Keratinocyte (primary cell): ENCODE measurements at regions not wholly inside any gene's neighbourhood (a gene's known extent, or its start where the extent isn't known, plus 50 kb on each side); places are given as distances from the start of the nearest gene placed in this dataset.

ENCODE experiments used
- DNase-seq: peaks from one replicate; pipeline ENCODE4 v3.0.0-alpha.2; 2011; ENCODE audit warnings: low read depth, missing footprints, low spot score
- FAIRE-seq: peaks from 2 replicates; lab custom pipeline; 2011; peaks lifted over from hg19 to GRCh38; lab: Jason Lieb, UNC
- H2AFZ ChIP-seq: 2 replicates; pipeline ENCODE4 v1.6.0; 2012; ENCODE audit warnings: low read length, control low read depth, inconsistent platforms; ENCODE audit not compliant: control insufficient read depth
- H3K27ac ChIP-seq: 2 replicates; pipeline ENCODE4 v1.5.1; 2011; ENCODE audit warnings: low read length; ENCODE audit not compliant: control insufficient read depth, insufficient read depth
- H3K27me3 ChIP-seq: 3 replicates; pipeline ENCODE4 v1.6.0; 2011; ENCODE audit warnings: low read length; ENCODE audit not compliant: control insufficient read depth, insufficient read depth; ENCODE audit errors: extremely low read depth
- H3K36me3 ChIP-seq, 2 experiments: 2 replicates in 1 of 2; 3 replicates in 1 of 2; pipeline ENCODE4 v1.5.1; 2011; ENCODE audit warnings: low read length in 2 of 2, mild to moderate bottlenecking in 1 of 2; ENCODE audit not compliant: control insufficient read depth in 2 of 2, insufficient read depth in 2 of 2; ENCODE audit errors: extremely low read depth in 1 of 2
- H3K4me1 ChIP-seq: 3 replicates; pipeline ENCODE4 v1.5.1; 2011; ENCODE audit warnings: low read length; ENCODE audit not compliant: control insufficient read depth, insufficient read depth; ENCODE audit errors: extremely low read depth
- H3K4me2 ChIP-seq: 3 replicates; pipeline ENCODE4 v1.6.0; 2011; ENCODE audit warnings: low read depth, low read length; ENCODE audit not compliant: control insufficient read depth, insufficient read depth; ENCODE audit errors: extremely low read depth
- H3K4me3 ChIP-seq, 3 experiments: fragments of 200-600 bp in 1 of 3; sonication (generic) in 1 of 3; 2 replicates in 2 of 3; 3 replicates in 1 of 3; pipeline ENCODE4 v1.5.1; 2011 to 2016; ENCODE audit warnings: low read length in 3 of 3, mild to moderate bottlenecking in 3 of 3, control low read depth in 2 of 3, inconsistent platforms in 1 of 3, low read depth in 1 of 3, mixed read lengths in 1 of 3, mixed run types in 1 of 3, moderate library complexity in 1 of 3; ENCODE audit not compliant: control insufficient read depth in 2 of 3, insufficient read depth in 2 of 3; ENCODE audit errors: extremely low read depth in 1 of 3
- H3K79me2 ChIP-seq: 2 replicates; pipeline ENCODE4 v1.6.0; 2012; ENCODE audit warnings: low read length; ENCODE audit not compliant: control insufficient read depth, insufficient read depth
- H3K9ac ChIP-seq: 3 replicates; pipeline ENCODE4 v1.6.0; 2011; ENCODE audit warnings: low read length; ENCODE audit not compliant: control insufficient read depth, insufficient read depth; ENCODE audit errors: extremely low read depth
- H3K9me1 ChIP-seq: 3 replicates; pipeline ENCODE4 v1.6.0; 2011; ENCODE audit warnings: low read length; ENCODE audit not compliant: control insufficient read depth, insufficient read depth; ENCODE audit errors: extremely low read depth
- H3K9me3 ChIP-seq: 2 replicates; pipeline ENCODE4 v1.5.1; 2012; ENCODE audit warnings: low read depth, low read length; ENCODE audit not compliant: control insufficient read depth
- H4K20me1 ChIP-seq: 3 replicates; pipeline ENCODE4 v1.6.0; 2011; ENCODE audit warnings: low read length; ENCODE audit not compliant: control insufficient read depth, insufficient read depth; ENCODE audit errors: extremely low read depth
- CTCF ChIP-seq, 3 experiments: IDR thresholded peaks in 1 of 3; conservative IDR thresholded peaks in 1 of 3; optimal IDR thresholded peaks in 1 of 3; 2 replicates in 2 of 3; 3 replicates in 1 of 3; pipeline versions ENCODE3 to v1.5.1; 2011; ENCODE audit warnings: low read length in 3 of 3, mild to moderate bottlenecking in 3 of 3, moderate library complexity in 2 of 3, control low read depth in 1 of 3, inconsistent platforms in 1 of 3; ENCODE audit not compliant: insufficient read depth in 2 of 3; ENCODE audit errors: extremely low read depth in 1 of 3
- EZH2 ChIP-seq: IDR thresholded peaks from one replicate; pipeline ENCODE4 v1.6.1; 2012; ENCODE audit warnings: inconsistent platforms, mild to moderate bottlenecking, low read length, moderate library complexity
- dilution Hi-C: fragments of 300-500 bp; cut with MboI; formaldehyde crosslinking; loops from one replicate; pipeline ENCODE4 v1.7.0; 2020; ENCODE audit warnings: low sequenced_read_pairs; ENCODE audit not compliant: extremely low pct_ligation_motif_present

- no peak for TF ChIP-seq CTCF (optimal IDR thresholded peaks at IDR 0.05 in 1 of 3, IDR thresholded peaks at IDR 0.05 in 1 of 3, conservative IDR thresholded peaks at IDR 0.05 in 1 of 3; ENCODE audit: extremely low read depth in 1 of 3, insufficient read depth in 2 of 3, low read length in 3 of 3)
- TF ChIP-seq EZH2 = no peak
- no peak for FAIRE-seq
- dilution Hi-C loops = no loop called here
Measured at GRCh38 chr2:15010346-15010745, 377.8 kb downstream of the LRATD1 start.

GRCh38 chr2:15018814-15019213 lies 386.3 kb downstream of the LRATD1 start:
- Histone ChIP-seq H3K27me3 (no peaks in the 10 kb centered on the region), H3K4me3 (no peak overlapping the region), H3K27ac (no peak overlapping the region), H3K79me2 (no peaks in the 10 kb centered on the region), H3K36me3 (no peaks in the 10 kb centered on the region), H3K4me2 (no peak overlapping the region), H3K9me3 (no peaks in the 10 kb centered on the region), H4K20me1 (no peaks in the 10 kb centered on the region), H3K9ac (no peak overlapping the region), H3K4me1 (no peaks in the 10 kb centered on the region), H3K9me1 (no peaks in the 10 kb centered on the region), H2AFZ (no peak overlapping the region)
- FAIRE-seq (no peak), DNase-seq (no peak)
- TF ChIP-seq CTCF (optimal IDR thresholded peaks at IDR 0.05 in 1 of 3, IDR thresholded peaks at IDR 0.05 in 1 of 3, conservative IDR thresholded peaks at IDR 0.05 in 1 of 3; ENCODE audit: extremely low read depth in 1 of 3, insufficient read depth in 2 of 3, low read length in 3 of 3) = no peak
- no peak for TF ChIP-seq EZH2
- dilution Hi-C loops = no loop called here

More at GRCh38 chr2:15010346-15010745, 377.8 kb downstream of the LRATD1 start:
- H3K27me3 ChIP-seq = no peaks in the 10 kb centered on the region
- no peaks in the 10 kb centered on the region for H3K9me1 ChIP-seq
- H3K27ac ChIP-seq = no peak overlapping the region
- no peaks in the 10 kb centered on the region for H4K20me1 ChIP-seq
- no peaks in the 10 kb centered on the region for H3K79me2 ChIP-seq
- H3K4me1 ChIP-seq = no peaks in the 10 kb centered on the region
- H3K4me3 ChIP-seq = no peak overlapping the region
- DNase-seq = no peak
- H3K9ac ChIP-seq = no peak overlapping the region
- no peaks in the 10 kb centered on the region for H3K9me3 ChIP-seq
- no peaks in the 10 kb centered on the region for H3K36me3 ChIP-seq
- H2AFZ ChIP-seq = no peak overlapping the region
- no peak overlapping the region for H3K4me2 ChIP-seq
